CD4-positive, alpha-beta T cell treated with Interleukin-21 for 1 hour (primary cell): ENCODE measurements at regions not wholly inside any gene's neighbourhood (a gene's known extent, or its start where the extent isn't known, plus 50 kb on each side); places are given as distances from the start of the nearest gene placed in this dataset.
"Not testable (repeated sequence)": the region's sequence is repeated elsewhere in the genome, so short reads cannot be mapped to it uniquely, and the experiment has no call there.

Source experiments
- DNase-seq: peaks from one replicate; pipeline ENCODE4 v3.0.0-alpha.2; 2020

GRCh38 chr7:94177441-94177840 is 173.3 kb upstream of the BET1 start:
- DNase-seq, result no peak

GRCh38 chr7:94178230-94178629 is 174.1 kb upstream of the BET1 start:
- DNase-seq, result no peak

- DNase-seq, result no peak
Observed at GRCh38 chr7:94179466-94179865, 175.3 kb upstream of the BET1 start.

- no peak for DNase-seq
Observed at GRCh38 chr7:94182066-94182465, 177.9 kb upstream of the BET1 start.

- DNase-seq, result no peak
Observed at GRCh38 chr7:94182721-94183120, 178.6 kb upstream of the BET1 start.

GRCh38 chr7:94183289-94183749 is 179.2 kb upstream of the BET1 start:
- DNase-seq, result no peak

- DNase-seq, result no peak
Observed at GRCh38 chr7:94183891-94184290, 179.7 kb upstream of the BET1 start.

- DNase-seq, result no peak
Observed at GRCh38 chr7:94188350-94188749, 184.2 kb upstream of the BET1 start.

GRCh38 chr7:94190599-94191061 is 186.5 kb upstream of the BET1 start:
- no peak for DNase-seq

GRCh38 chr7:94194426-94194825 is 190.3 kb upstream of the BET1 start:
- not testable (repeated sequence) for DNase-seq

- DNase-seq, result no peak
Observed at GRCh38 chr7:94195201-94195600, 191.0 kb upstream of the BET1 start.

- no peak for DNase-seq
Observed at GRCh38 chr7:94195813-94196212, 191.7 kb upstream of the BET1 start.

- no peak for DNase-seq
Observed at GRCh38 chr7:94205529-94205928, 189.2 kb upstream of the COL1A2 start.

GRCh38 chr7:94206295-94206694 is 188.4 kb upstream of the COL1A2 start:
- no peak for DNase-seq

GRCh38 chr7:94212160-94212559 is 182.5 kb upstream of the COL1A2 start:
- no peak for DNase-seq

- DNase-seq, result no peak
Observed at GRCh38 chr7:94216944-94217461, 177.7 kb upstream of the COL1A2 start.

GRCh38 chr7:94217766-94218165 is 176.9 kb upstream of the COL1A2 start:
- no peak for DNase-seq

- no peak for DNase-seq
Observed at GRCh38 chr7:94222516-94222915, 172.2 kb upstream of the COL1A2 start.

GRCh38 chr7:94223375-94224084 is 171.2 kb upstream of the COL1A2 start:
- DNase-seq, result no peak

- DNase-seq, result no peak
Observed at GRCh38 chr7:94228223-94228622, 166.5 kb upstream of the COL1A2 start.

- no peak for DNase-seq
Observed at GRCh38 chr7:94228678-94229077, 166.0 kb upstream of the COL1A2 start.

- no peak for DNase-seq
Observed at GRCh38 chr7:94231305-94231704, 163.4 kb upstream of the COL1A2 start.

- DNase-seq, result no peak
Observed at GRCh38 chr7:94236960-94237359, 157.7 kb upstream of the COL1A2 start.

- DNase-seq, result no peak
Observed at GRCh38 chr7:94237417-94237816, 157.3 kb upstream of the COL1A2 start.
